ENCODE measurements at regions not wholly inside any gene's neighbourhood (a gene's known extent, or its start where the extent isn't known, plus 50 kb on each side); places are given as distances from the start of the nearest gene placed in this dataset.

DNA sequence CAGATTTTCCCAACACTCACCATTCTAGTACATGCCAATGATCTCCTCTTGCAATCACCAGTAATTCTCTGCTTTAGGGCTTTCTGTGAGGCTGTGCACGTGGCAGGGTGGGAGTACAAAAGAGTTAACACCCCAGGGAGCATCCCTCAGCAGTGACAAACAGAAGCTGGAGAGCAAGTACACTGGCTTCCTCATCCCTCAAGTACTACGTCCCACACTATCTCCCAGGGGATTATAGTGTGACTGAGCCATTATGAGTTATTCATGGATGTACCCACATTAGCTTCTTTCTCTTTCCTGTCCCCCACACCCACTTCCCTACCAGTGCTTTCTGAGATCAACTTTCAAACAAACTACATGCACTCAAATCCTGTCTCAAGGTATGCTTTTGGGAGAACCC lies 1216.5 kb upstream of the AUTS2 start:
- no peaks in the 10 kb centered on the region for H3K4me1 Mint-ChIP-seq (ENCODE audit: unreplicated experiment)

GRCh38 chr7:68384581-68384980 lies 1213.7 kb upstream of the AUTS2 start:
- Mint-ChIP-seq H3K27me3 (ENCODE audit: unreplicated experiment) (peaks cover 3% of the 10 kb centered on the region), H3K27ac (ENCODE audit: unreplicated experiment) (no peak overlapping the region), H3K4me3 (ENCODE audit: unreplicated experiment) (no peak overlapping the region), H3K36me3 (ENCODE audit: low read depth, unreplicated experiment) (peaks cover 13% of the 10 kb centered on the region), H3K9me3 (ENCODE audit: unreplicated experiment) (peaks cover 39% of the 10 kb centered on the region), H3K4me1 (ENCODE audit: unreplicated experiment) (no peaks in the 10 kb centered on the region)
- TF ChIP-seq, protein P1, sequence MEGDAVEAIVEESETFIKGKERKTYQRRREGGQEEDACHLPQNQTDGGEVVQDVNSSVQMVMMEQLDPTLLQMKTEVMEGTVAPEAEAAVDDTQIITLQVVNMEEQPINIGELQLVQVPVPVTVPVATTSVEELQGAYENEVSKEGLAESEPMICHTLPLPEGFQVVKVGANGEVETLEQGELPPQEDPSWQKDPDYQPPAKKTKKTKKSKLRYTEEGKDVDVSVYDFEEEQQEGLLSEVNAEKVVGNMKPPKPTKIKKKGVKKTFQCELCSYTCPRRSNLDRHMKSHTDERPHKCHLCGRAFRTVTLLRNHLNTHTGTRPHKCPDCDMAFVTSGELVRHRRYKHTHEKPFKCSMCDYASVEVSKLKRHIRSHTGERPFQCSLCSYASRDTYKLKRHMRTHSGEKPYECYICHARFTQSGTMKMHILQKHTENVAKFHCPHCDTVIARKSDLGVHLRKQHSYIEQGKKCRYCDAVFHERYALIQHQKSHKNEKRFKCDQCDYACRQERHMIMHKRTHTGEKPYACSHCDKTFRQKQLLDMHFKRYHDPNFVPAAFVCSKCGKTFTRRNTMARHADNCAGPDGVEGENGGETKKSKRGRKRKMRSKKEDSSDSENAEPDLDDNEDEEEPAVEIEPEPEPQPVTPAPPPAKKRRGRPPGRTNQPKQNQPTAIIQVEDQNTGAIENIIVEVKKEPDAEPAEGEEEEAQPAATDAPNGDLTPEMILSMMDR (IDR thresholded peaks at IDR 0.05; ENCODE audit: unreplicated experiment), result no peak
- no peak for DNase-seq (ENCODE audit: low spot score)

More for the DNA sequence above, 1216.5 kb upstream of the AUTS2 start:
- TF ChIP-seq, protein P1 (IDR thresholded peaks at IDR 0.05; ENCODE audit: unreplicated experiment), result no peak
- Mint-ChIP-seq H3K9me3 (ENCODE audit: unreplicated experiment) (peaks cover 34% of the 10 kb centered on the region), H3K27ac (ENCODE audit: unreplicated experiment) (no peak overlapping the region), H3K4me3 (ENCODE audit: unreplicated experiment) (no peak overlapping the region), H3K27me3 (ENCODE audit: unreplicated experiment) (no peaks in the 10 kb centered on the region), H3K36me3 (ENCODE audit: low read depth, unreplicated experiment) (peaks cover 9% of the 10 kb centered on the region)
- no peak for DNase-seq (ENCODE audit: low spot score)

DNA sequence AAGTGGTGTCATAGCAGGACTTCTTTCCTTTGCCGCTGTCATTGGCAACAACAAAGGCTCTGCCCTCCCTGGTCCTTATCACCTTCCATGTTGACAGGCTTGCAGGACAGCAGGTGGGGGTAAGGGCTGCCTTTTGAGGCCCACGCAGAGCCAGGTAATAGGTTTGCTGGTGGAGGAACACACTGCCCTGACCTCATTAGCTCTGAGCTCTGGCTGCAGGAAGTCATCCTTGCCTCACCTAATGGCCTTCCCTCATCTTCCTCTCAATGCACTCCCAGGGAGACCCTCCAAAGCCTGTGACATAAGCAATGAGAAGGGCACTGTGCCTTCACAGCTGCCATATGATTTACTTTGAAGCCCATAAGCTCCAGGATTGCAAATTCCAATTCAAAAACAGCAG lies 1205.2 kb upstream of the AUTS2 start:
- H3K27me3 Mint-ChIP-seq (ENCODE audit: unreplicated experiment), result peaks cover 3% of the 10 kb centered on the region
- no peak overlapping the region for H3K4me3 Mint-ChIP-seq (ENCODE audit: unreplicated experiment)
- no peaks in the 10 kb centered on the region for H3K4me1 Mint-ChIP-seq (ENCODE audit: unreplicated experiment)
- no peak overlapping the region for H3K27ac Mint-ChIP-seq (ENCODE audit: unreplicated experiment)
- TF ChIP-seq, protein P1 (IDR thresholded peaks at IDR 0.05; ENCODE audit: unreplicated experiment), result no peak
- no peak for DNase-seq (ENCODE audit: low spot score)
- H3K36me3 Mint-ChIP-seq (ENCODE audit: low read depth, unreplicated experiment), result peaks cover 9% of the 10 kb centered on the region
- peaks cover 35% of the 10 kb centered on the region for H3K9me3 Mint-ChIP-seq (ENCODE audit: unreplicated experiment)

- peaks cover 5% of the 10 kb centered on the region for H3K36me3 Mint-ChIP-seq (ENCODE audit: low read depth, unreplicated experiment)
- no peaks in the 10 kb centered on the region for H3K27me3 Mint-ChIP-seq (ENCODE audit: unreplicated experiment)
- no peak overlapping the region for H3K4me3 Mint-ChIP-seq (ENCODE audit: unreplicated experiment)
- H3K4me1 Mint-ChIP-seq (ENCODE audit: unreplicated experiment), result no peaks in the 10 kb centered on the region
- TF ChIP-seq, protein P1 (IDR thresholded peaks at IDR 0.05; ENCODE audit: unreplicated experiment), result no peak
- DNase-seq (ENCODE audit: low spot score), result no peak
- no peak overlapping the region for H3K27ac Mint-ChIP-seq (ENCODE audit: unreplicated experiment)
- H3K9me3 Mint-ChIP-seq (ENCODE audit: unreplicated experiment), result peaks cover 34% of the 10 kb centered on the region
These were observed 1204.1 kb upstream of the AUTS2 start for GRCh38 chr7:68394131-68394530.

DNA sequence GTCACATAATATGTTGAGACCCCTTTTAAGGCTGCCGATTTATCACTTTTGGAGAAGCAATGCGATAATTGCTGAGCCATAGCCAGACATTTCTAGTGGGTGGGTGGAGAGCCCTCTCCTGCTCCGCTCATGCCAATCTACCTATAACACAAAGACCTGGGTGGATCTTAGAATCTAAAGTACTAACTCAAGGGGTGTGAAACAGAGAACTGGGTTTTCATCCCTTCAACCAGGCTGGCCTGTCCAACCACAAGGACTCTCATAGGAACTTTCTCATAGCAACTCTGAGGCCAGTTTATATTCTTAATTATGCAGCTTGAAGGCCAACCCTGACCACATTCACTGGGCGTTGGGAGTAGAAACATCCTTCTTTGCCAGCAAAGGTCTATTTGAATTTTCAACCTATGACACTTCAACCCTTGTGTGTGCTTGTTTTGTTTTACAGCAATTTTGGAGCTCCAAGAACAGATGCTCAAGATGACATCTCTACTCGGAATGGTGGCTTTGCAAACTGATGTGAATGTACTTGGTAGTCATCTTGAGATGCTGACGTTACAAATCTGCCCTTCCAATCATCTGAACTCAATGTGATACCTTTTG lies 1198.2 kb upstream of the AUTS2 start:
- DNase-seq (ENCODE audit: low spot score), result no peak
- Mint-ChIP-seq H3K36me3 (ENCODE audit: low read depth, unreplicated experiment) (no peaks in the 10 kb centered on the region), H3K27me3 (ENCODE audit: unreplicated experiment) (peaks cover 2% of the 10 kb centered on the region), H3K4me3 (ENCODE audit: unreplicated experiment) (no peak overlapping the region), H3K9me3 (ENCODE audit: unreplicated experiment) (peaks cover 29% of the 10 kb centered on the region), H3K27ac (ENCODE audit: unreplicated experiment) (no peak overlapping the region), H3K4me1 (ENCODE audit: unreplicated experiment) (no peaks in the 10 kb centered on the region)
- TF ChIP-seq, protein P1 (IDR thresholded peaks at IDR 0.05; ENCODE audit: unreplicated experiment), result no peak
